ENCODE measurements at regions not wholly inside any gene's neighbourhood (a gene's known extent, or its start where the extent isn't known, plus 50 kb on each side); places are given as distances from the start of the nearest gene placed in this dataset.

DNA sequence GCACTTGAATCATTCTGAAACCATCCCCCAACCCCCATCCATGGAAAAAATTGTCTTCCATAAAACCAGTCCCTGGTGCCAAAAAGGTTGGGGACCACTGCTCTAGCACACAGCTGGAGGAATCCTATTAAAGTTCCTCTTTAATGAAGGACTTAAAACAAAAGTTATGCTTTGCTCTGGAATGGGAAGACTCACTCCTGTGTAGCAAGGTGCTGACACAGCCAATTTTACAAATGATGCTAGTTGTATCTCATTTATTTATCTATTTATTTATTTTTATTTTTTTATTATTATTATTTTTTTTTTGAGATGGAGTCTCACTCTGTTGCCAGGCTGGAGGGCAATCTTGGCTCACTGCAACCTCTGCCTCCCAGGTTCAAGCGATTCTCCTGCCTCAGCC, 58.9 kb upstream of the NDUFV2 start:
- BruUV-seq (replicated peaks): no TSS peak
- DNase-seq (ENCODE audit: low read depth, low spot score) (no peak), FAIRE-seq (no peak)
- Histone ChIP-seq H3K9me3 (replicated peaks; ENCODE audit: control insufficient read depth, insufficient read depth, low read length) (no peaks in the 10 kb centered on the region), H3K4me1 (ENCODE audit: control insufficient read depth, extremely low read depth, insufficient read depth, low read length) (peaks cover 3% of the 10 kb centered on the region), H3K27ac (ENCODE audit: insufficient read depth, low read depth, low read length) (no peak overlapping the region), H3K4me2 (ENCODE audit: insufficient read depth, low read length) (no peak overlapping the region), H3K9me1 (replicated peaks; ENCODE audit: control insufficient read depth, extremely low read depth, insufficient read depth, low read length) (no peaks in the 10 kb centered on the region), H3K9ac (replicated peaks; ENCODE audit: extremely low read depth, insufficient read depth, low read length) (no peak overlapping the region), H4K20me1 (replicated peaks; ENCODE audit: control insufficient read depth, extremely low read depth, insufficient read depth, low read length) (no peaks in the 10 kb centered on the region), H2AFZ (ENCODE audit: low read depth, low read length) (no peak overlapping the region), H3K4me3 (replicated peaks in 1 of 3; ENCODE audit: insufficient read depth in 1 of 3, low read depth in 1 of 3, low read length in 3 of 3) (no peak overlapping the region), H3K27me3 (ENCODE audit: control insufficient read depth in 2 of 2, insufficient read depth in 2 of 2, low read length in 2 of 2) (no peaks in the 10 kb centered on the region), H3K36me3 (ENCODE audit: control insufficient read depth in 2 of 2, extremely low read depth in 1 of 2, insufficient read depth in 2 of 2, low read length in 2 of 2) (no peaks in the 10 kb centered on the region), H3K79me2 (ENCODE audit: control insufficient read depth, insufficient read depth, low read length) (no peaks in the 10 kb centered on the region)
- POLR2A ChIA-PET: no interaction called here
- CTCF ChIA-PET: no interaction called here
- dilution Hi-C loops (cut with MboI; ENCODE audit: extremely low pct_ligation_motif_present, low sequenced_read_pairs) (no loop called here), intact Hi-C loops (cut with micrococcal nuclease) (no loop called here)
- no peak for TF ChIP-seq POLR2AphosphoS5 (IDR thresholded peaks at IDR 0.05; ENCODE audit: insufficient read depth, low read depth, low read length)

DNA sequence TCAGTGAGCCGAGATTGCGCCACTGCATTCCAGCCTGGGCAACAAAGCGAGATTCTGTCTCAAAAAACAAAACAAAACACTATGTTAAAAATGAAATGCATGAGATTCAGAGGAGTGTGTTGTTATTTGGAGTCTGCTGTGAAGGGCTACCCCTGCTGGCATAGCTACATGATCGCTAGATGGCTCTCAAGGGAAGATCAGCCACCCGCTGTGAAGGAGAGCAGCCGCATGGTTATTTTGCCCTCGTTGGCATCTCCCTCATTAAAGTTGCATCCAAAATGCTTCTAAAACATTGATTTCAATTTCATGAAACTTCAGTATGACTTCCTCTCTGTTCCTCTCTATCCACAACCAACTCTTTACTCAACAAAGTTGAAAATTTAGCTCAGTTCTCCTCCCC, 54.8 kb upstream of the NDUFV2 start:
- POLR2A ChIA-PET: no interaction called here

More for the DNA sequence above, 54.8 kb upstream of the NDUFV2 start:
- no peak overlapping the region for H3K27ac ChIP-seq (ENCODE audit: insufficient read depth, low read depth, low read length)
- no peak for DNase-seq (ENCODE audit: low read depth, low spot score)
- TF ChIP-seq, protein P1, sequence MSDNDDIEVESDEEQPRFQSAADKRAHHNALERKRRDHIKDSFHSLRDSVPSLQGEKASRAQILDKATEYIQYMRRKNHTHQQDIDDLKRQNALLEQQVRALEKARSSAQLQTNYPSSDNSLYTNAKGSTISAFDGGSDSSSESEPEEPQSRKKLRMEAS (IDR thresholded peaks at IDR 0.05; ENCODE audit: insufficient read depth, insufficient read length): no peak
- no peak for TF ChIP-seq FOS (IDR thresholded peaks at IDR 0.05; ENCODE audit: borderline replicate concordance, insufficient read depth, low read length)
- TF ChIP-seq JUN (IDR thresholded peaks at IDR 0.05; ENCODE audit: borderline replicate concordance, insufficient read depth, insufficient read length, low read depth): no peak
- H3K4me3 ChIP-seq (replicated peaks in 1 of 3; ENCODE audit: insufficient read depth in 1 of 3, low read depth in 1 of 3, low read length in 3 of 3): no peak overlapping the region
- no peaks in the 10 kb centered on the region for H3K9me1 ChIP-seq (replicated peaks; ENCODE audit: control insufficient read depth, extremely low read depth, insufficient read depth, low read length)
- no peak for FAIRE-seq
- H3K36me3 ChIP-seq (ENCODE audit: control insufficient read depth in 2 of 2, extremely low read depth in 1 of 2, insufficient read depth in 2 of 2, low read length in 2 of 2): no peaks in the 10 kb centered on the region
- no peak overlapping the region for H3K4me2 ChIP-seq (ENCODE audit: insufficient read depth, low read length)
- CTCF ChIA-PET: interaction anchor here (1.9 kb wide), 1 partner anchor 13 kb away, joined by 5 read pairs; no protein-coding TSS in a partner anchor
- no TSS peak for BruUV-seq (replicated peaks)
- H3K27me3 ChIP-seq (ENCODE audit: control insufficient read depth in 2 of 2, insufficient read depth in 2 of 2, low read length in 2 of 2): no peaks in the 10 kb centered on the region
- no peaks in the 10 kb centered on the region for H4K20me1 ChIP-seq (replicated peaks; ENCODE audit: control insufficient read depth, extremely low read depth, insufficient read depth, low read length)
- H3K9ac ChIP-seq (replicated peaks; ENCODE audit: extremely low read depth, insufficient read depth, low read length): no peak overlapping the region
- intact Hi-C loops (cut with micrococcal nuclease) (no loop called here), dilution Hi-C loops (cut with MboI; ENCODE audit: extremely low pct_ligation_motif_present, low sequenced_read_pairs) (no loop called here)
- H2AFZ ChIP-seq (ENCODE audit: low read depth, low read length): no peak overlapping the region
- no peaks in the 10 kb centered on the region for H3K4me1 ChIP-seq (ENCODE audit: control insufficient read depth, extremely low read depth, insufficient read depth, low read length)
- no peaks in the 10 kb centered on the region for H3K9me3 ChIP-seq (replicated peaks; ENCODE audit: control insufficient read depth, insufficient read depth, low read length)
- H3K79me2 ChIP-seq (ENCODE audit: control insufficient read depth, insufficient read depth, low read length): no peaks in the 10 kb centered on the region
